ENCODE measurements at regions not wholly inside any gene's neighbourhood (a gene's known extent, or its start where the extent isn't known, plus 50 kb on each side); places are given as distances from the start of the nearest gene placed in this dataset.

DNA sequence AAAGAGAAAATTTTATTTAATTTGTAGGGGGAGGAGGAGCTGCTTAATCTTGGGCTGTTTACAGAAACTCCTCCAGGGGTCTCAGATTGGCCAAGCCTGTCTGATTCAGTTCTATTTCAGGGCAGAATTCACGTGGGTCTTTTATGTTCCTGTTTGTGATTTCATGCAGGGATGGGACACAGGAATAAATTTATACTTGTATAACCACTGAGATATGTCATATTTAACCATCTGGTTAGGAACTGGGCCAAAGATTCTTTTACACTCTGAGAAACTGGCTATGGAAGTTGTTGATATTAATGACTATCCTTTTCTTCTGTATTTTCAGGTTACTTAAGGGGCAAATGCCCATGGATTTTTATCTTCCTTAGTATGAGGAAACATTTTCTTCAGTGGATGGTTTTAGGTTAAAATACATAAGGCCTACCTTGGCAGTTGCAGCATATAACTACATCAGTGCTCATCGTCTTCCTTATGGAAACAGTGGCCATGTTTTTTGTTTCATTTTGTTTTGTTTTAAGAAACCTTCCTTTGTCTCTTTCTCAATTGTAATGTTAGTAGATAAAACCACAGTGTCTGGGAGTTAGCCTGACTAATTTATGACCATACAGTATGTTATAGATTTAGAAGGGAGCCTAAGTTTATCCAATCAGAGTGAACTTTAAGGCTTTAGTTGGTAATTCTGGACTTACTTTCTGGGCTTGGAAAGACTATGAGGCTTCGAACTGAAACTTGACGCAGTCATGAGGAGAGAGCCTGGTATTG, 132.4 kb upstream of the ANO3 start:
- no peak overlapping the region for H2AFZ ChIP-seq (ENCODE audit: low read length)
- H3K27ac ChIP-seq (ENCODE audit: low read depth, low read length, poor library complexity, severe bottlenecking), result no peak overlapping the region
- H4K20me1 ChIP-seq (ENCODE audit: insufficient read depth, low read length), result no peaks in the 10 kb centered on the region
- H3K4me3 ChIP-seq (ENCODE audit: low read depth, low read length, poor library complexity, severe bottlenecking), result no peak overlapping the region
- no peaks in the 10 kb centered on the region for H3K79me2 ChIP-seq (ENCODE audit: insufficient read depth, low read length)
- no peaks in the 10 kb centered on the region for H3F3A ChIP-seq (ENCODE audit: insufficient read depth, low read length)
- no peak overlapping the region for H3K4me2 ChIP-seq (ENCODE audit: low read length)
- no peaks in the 10 kb centered on the region for H3K9me3 ChIP-seq (ENCODE audit: low read length)
- no peaks in the 10 kb centered on the region for H3K9me2 ChIP-seq (ENCODE audit: low read depth, low read length)
- H3K27me3 ChIP-seq (ENCODE audit: insufficient read depth, low read length), result no peaks in the 10 kb centered on the region
- no peaks in the 10 kb centered on the region for H3K36me3 ChIP-seq (ENCODE audit: insufficient read depth, low read length)
- TF ChIP-seq CTCF (IDR thresholded peaks at IDR 0.05; ENCODE audit: low read length), result no peak
- no peak for TF ChIP-seq EZH2 (IDR thresholded peaks at IDR 0.05; ENCODE audit: borderline replicate concordance, low read length)
- H3K4me1 ChIP-seq (ENCODE audit: insufficient read depth, low read length, severe bottlenecking), result no peaks in the 10 kb centered on the region
- no peak overlapping the region for H3K9ac ChIP-seq (ENCODE audit: low read length)

- Histone ChIP-seq H3K79me2 (ENCODE audit: insufficient read depth, low read length) (no peaks in the 10 kb centered on the region), H3K27me3 (ENCODE audit: insufficient read depth, low read length) (no peaks in the 10 kb centered on the region), H3K36me3 (ENCODE audit: insufficient read depth, low read length) (no peaks in the 10 kb centered on the region), H4K20me1 (ENCODE audit: insufficient read depth, low read length) (no peaks in the 10 kb centered on the region), H3K4me3 (ENCODE audit: low read depth, low read length, poor library complexity, severe bottlenecking) (no peak overlapping the region), H3K4me2 (ENCODE audit: low read length) (no peak overlapping the region), H3F3A (ENCODE audit: insufficient read depth, low read length) (no peaks in the 10 kb centered on the region), H3K4me1 (ENCODE audit: insufficient read depth, low read length, severe bottlenecking) (no peaks in the 10 kb centered on the region), H3K9me2 (ENCODE audit: low read depth, low read length) (no peaks in the 10 kb centered on the region), H3K27ac (ENCODE audit: low read depth, low read length, poor library complexity, severe bottlenecking) (no peak overlapping the region), H3K9me3 (ENCODE audit: low read length) (no peaks in the 10 kb centered on the region), H2AFZ (ENCODE audit: low read length) (no peak overlapping the region), H3K9ac (ENCODE audit: low read length) (no peak overlapping the region)
- TF ChIP-seq EZH2 (IDR thresholded peaks at IDR 0.05; ENCODE audit: borderline replicate concordance, low read length) (no peak), CTCF (IDR thresholded peaks at IDR 0.05; ENCODE audit: low read length) (no peak)
These were observed 130.5 kb upstream of the ANO3 start for GRCh38 chr11:26201411-26201810.

GRCh38 chr11:26202754-26203153, 129.2 kb upstream of the ANO3 start:
- Histone ChIP-seq H4K20me1 (ENCODE audit: insufficient read depth, low read length) (no peaks in the 10 kb centered on the region), H3K4me2 (ENCODE audit: low read length) (no peak overlapping the region), H3K9me2 (ENCODE audit: low read depth, low read length) (no peaks in the 10 kb centered on the region), H3K79me2 (ENCODE audit: insufficient read depth, low read length) (no peaks in the 10 kb centered on the region), H3F3A (ENCODE audit: insufficient read depth, low read length) (no peaks in the 10 kb centered on the region), H3K27ac (ENCODE audit: low read depth, low read length, poor library complexity, severe bottlenecking) (no peak overlapping the region), H3K9me3 (ENCODE audit: low read length) (no peaks in the 10 kb centered on the region), H3K4me3 (ENCODE audit: low read depth, low read length, poor library complexity, severe bottlenecking) (no peak overlapping the region), H3K36me3 (ENCODE audit: insufficient read depth, low read length) (no peaks in the 10 kb centered on the region), H3K27me3 (ENCODE audit: insufficient read depth, low read length) (no peaks in the 10 kb centered on the region), H2AFZ (ENCODE audit: low read length) (no peak overlapping the region), H3K9ac (ENCODE audit: low read length) (no peak overlapping the region), H3K4me1 (ENCODE audit: insufficient read depth, low read length, severe bottlenecking) (no peaks in the 10 kb centered on the region)
- TF ChIP-seq CTCF (IDR thresholded peaks at IDR 0.05; ENCODE audit: low read length), result no peak
- no peak for TF ChIP-seq EZH2 (IDR thresholded peaks at IDR 0.05; ENCODE audit: borderline replicate concordance, low read length)
